GM21447 (cell line): ENCODE measurements at regions not wholly inside any gene's neighbourhood (a gene's known extent, or its start where the extent isn't known, plus 50 kb on each side); places are given as distances from the start of the nearest gene placed in this dataset.
"Not testable (repeated sequence)": the region's sequence is repeated elsewhere in the genome, so short reads cannot be mapped to it uniquely, and the experiment has no call there.

ENCODE experiments used
- ATAC-seq: cut with Tn5 transposase; IDR thresholded peaks from one replicate; pipeline ENCODE4 v1.9.1; 2021; ENCODE audit not compliant: unreplicated experiment

DNA sequence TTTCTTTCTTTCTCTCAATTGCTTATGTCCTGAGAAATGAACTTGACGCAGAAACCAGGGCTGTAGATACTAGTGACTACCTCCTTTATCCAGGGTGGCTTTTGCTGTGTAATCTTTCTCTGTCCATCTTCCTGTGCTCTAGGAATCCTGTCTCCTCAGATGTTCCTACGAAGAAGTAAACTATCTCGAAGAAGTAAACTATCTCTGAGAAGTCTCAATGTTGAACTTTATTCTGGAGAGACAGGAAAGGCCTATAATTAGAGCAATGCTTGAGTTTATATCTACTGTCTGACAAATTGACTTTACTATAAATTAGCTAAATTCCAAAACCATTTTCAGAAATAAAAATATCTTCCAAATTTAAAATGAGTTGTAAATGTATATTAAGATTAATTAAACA lies 541.5 kb upstream of the DPP6 start:
- no peak for ATAC-seq

DNA sequence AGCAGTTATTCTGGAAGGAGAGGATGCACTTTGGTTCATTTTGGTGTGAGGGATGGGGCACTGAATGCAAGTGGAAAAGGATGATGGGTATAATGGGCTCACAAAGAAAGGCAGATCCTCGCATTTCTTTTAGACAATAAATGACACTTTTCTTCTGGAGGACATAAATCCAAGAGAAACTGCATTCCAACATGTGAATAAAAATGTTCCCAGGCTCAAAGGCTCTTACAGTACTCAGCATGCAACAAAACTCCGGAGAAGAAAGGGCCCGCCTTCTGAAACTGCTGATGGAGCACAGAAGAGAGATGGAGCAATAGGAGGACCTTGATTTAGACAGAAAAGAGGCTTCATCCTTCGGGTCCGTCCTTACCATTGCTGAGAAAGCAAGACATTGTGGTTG lies 538.2 kb upstream of the DPP6 start:
- ATAC-seq: no peak

DNA sequence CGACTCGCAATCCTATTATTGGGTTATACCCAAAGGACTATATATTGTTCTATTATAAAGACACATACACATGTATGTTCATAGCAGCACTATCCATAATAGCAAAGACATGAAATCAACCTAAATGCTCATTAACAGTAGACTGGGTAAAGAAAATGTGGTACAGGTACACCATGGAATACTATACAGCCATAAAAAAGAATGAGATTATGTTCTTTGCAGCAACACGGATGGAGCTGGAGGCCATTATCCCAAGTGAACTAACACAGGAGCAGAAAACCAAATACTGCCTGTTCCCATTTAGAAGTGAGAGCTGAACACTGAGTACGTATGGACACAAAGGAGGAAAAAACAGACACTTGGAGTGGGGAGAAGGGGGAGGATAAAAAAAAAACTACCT lies 536.8 kb upstream of the DPP6 start:
- no peak for ATAC-seq

DNA sequence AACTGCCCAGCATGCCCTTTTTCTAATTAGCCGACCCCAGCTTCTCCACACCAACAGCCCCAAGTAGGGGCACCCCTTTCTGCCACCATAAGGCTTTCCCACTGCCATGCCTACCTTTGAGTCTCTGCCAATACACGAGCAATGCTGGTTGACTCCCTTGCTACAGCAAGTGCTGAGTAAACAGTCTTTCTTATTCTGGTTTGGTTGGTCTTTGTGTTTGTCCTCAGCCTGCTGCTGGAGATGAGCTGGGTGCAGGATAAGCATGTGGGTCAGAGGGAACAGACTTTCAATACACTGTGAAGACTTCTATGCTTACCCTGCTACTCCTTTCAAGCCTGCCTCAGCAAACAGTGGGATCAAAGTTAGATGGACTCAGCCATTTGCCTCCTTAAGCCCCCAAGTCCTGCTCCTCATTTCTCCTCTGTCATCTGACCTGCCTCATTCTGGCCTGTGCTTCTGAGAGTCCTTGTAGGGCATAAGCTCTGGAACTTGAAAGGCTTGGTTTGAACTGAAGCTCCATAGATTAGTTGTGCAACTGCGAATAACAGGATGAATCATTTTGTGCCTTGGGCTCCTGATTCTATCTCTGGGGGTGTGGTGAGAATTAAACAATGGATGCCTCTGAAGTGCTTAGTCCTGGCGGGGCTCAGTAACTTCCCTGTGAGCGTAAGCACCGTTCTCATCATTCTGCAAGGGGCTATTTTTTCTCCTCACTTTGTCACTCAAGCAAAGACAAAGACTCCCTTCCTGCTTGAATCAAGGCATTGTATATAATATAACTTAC lies 533.8 kb upstream of the DPP6 start:
- ATAC-seq: no peak

DNA sequence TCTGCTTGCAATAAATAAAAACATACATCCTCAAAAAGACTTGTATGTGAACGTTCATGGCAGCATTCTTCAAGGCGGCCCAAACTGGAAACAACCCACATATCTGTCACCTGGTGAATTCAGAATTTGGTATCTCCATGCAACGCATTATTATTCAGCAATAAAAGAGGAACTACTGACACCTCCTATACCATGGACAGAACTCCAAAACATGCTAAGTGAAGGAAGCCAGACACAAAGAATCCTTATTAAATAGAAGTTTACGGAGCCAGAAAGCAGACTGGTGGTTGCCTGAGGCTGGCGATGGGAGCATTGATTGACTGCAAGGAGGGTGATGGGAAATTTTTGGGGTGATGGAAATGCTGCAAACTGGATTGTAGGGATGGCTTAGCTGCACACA lies 530.8 kb upstream of the DPP6 start:
- no peak for ATAC-seq

DNA sequence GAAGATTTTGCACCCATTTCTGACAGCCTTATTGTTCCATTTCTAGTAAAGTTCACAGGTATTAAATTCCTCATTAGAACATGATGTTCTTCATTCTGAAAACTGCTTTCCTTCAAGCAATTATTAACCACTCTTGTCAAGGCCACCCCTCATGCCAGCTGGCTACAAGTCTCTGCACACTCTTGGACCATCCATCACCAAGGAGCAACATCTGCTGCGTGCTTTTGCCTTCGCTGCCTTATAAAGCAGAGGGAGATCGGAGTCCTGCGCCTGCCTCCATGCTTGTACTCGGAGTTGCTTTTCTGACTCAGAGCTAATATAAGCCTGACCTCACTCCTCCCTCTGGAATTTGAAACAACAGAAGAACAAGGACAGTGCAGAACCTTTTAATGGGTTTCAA lies 529.9 kb upstream of the DPP6 start:
- ATAC-seq: no peak

DNA sequence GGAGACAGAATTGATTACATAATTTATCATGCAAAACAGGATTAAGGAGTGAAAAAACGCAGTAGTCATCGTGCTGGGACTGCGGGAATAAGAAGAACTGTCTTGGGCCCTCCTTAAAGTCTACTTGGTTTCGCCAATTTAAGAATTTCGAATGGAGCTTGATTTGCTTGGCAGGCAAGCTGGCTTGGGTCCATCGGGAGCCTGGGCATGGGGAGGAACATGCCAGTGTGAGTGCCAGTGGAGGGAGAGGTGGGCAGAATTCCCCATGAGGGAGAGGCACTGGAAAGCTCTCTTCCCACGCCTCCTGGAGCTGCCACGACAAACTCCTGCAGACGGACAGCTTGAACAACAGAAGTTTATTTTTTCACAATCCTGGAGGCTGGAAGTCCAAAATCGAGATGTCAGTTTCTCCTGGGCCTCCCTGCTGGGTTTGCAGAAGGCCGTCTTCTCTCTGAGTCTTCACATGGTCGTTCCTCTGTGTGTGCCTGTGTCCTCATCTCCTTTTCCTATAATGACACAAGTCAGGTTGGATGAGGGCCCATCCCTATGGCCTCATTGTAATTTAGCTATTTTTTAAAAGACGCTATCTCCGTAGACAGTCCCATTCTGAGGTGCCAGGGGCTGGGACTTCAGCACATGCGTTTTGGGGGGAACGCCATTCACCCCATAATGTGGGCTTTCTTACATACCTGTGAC lies 528.7 kb upstream of the DPP6 start:
- no peak for ATAC-seq

DNA sequence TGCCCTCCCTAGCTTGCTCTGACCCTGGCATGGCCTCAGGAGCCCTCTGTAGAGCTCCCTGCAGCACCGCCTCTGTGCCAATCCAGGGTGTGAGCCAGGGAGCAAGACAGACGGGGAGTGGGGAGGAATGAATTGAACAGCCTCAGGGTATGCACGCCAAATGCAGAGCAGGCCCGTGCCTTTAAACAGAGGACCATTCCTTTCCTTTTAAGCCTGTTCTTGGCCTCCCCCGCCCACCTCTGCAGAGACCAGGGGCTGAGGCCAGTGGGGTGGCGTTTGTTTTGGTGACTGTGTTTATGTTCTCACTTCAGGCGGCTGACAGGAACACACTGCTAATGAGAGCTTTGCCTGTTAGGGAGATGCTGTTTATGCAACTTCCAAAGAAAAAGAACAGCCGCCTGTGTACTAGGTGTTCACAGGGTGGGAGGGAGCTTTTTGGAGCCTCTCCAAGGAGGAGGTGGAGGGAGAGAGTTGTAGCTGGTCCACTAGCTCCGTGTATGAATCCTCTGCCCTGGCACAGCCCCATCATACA lies 528.1 kb upstream of the DPP6 start:
- no peak for ATAC-seq

DNA sequence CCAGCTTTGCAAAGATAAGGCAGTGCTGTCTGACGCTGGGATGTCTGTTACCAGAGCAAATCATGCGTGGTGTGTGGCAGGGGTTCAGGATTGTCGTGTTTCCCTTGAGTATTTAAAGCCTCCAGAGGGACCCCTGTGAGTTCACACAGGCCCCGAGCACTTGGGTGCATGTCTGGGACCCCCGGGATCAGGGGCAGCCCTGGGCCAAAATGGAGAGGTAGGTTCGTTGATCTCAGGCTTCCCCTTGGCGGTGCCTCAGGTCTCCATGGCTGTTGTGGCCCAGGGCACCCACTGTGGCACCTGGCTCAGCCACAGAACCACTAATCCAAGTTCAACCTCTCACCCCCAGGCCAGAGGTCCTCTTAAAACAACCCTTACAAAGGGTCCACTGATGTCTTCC lies 523.1 kb upstream of the DPP6 start:
- no peak for ATAC-seq

DNA sequence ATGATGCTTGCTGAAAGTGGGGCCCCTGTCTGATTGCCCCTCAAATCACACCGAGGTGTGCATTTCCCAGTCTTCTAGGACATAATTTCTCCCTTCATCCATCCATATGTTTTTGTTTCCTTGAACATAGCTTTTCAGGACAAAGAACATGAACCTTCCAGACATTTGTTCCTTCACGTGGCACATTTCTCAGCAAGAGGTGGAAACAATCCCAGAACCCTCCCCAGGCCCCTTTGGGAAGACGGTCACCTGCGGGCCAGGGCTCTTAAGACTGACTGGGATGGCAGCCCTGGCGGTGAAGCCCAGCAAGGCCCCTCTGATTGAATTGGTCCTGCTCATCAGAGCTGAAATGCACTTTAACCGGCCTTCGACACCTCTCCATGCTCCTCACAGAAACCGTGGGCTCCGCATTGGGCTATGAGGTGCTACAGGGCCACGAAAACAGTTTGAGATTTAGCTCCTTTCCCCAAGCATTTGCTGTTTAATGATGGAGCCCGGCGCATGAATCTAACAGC lies 522.5 kb upstream of the DPP6 start:
- no peak for ATAC-seq

DNA sequence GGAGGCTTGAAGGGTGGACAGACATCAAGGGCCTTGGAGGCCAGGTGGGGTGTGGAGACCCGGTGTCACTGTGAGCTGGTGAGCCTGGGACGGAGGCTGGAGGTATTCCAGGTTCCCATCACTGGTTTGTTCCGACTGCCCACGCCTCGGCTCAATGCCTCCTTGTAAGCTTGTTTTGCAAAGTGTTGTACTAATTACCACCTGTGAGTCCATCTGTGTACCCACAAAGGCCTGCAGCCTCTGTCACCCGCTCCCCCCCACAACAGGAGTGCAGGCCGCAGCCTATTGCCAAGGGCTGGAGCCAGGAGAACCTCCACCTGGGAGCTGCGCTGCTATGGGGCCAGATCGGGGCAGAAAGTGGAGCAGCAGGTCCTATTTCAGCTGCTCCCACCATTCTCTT lies 521.8 kb upstream of the DPP6 start:
- no peak for ATAC-seq

DNA sequence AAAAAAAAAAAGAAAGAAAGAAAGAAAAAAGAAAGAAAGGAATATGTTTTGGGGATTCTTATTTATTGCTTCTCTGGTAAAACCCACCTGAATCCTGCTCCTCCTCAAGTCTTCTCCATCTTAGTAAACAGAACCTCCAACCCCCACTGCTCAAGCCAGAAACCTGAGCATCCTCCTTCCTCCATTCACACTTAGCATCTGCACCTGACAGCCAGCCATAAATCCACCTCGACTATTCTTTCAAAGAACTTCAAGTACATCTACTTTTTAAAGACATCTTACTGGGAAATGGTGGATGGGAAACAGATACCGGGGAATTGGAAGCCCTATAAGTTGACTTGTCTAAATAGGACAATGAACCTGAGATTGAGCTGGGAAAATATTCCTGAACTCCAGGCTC lies 519.9 kb upstream of the DPP6 start:
- no peak for ATAC-seq

DNA sequence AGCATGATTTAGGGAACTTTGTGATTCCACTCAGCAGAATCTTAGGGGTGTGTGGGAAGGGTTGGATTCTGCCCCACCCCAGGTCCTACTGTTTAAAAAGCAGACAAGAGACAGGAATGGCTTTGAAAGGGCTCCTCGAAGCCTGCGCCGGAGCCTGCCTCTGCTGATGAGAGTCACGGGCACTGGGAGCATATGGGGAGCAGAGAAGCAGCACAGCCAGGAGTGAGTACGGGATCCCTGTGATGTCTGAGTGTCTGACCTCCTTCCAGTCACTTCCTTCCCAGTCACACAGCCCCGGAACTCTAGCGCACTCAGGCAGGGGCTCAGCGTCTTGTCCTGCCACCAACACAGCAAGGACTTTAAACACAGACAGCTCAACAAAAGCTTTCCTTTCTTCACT lies 514.9 kb upstream of the DPP6 start:
- no peak for ATAC-seq

DNA sequence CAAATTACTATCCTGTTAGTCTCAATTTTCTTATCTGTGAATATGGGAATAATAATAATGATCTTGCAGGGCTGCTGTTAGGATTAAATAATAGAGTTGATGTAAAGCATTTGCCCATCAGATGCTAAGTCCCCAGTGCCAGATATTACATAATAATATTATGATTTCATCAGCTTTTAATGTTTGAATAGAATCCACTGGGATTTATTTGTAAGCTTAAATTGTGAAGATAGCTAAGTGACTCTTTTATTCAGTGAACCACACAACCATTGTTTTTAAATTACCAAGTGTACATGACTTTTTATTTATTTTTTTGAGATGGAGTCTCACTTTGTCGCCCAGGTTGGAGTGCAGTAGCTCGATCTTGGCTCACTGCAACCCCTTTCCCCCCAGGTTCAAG lies 510.3 kb upstream of the DPP6 start:
- ATAC-seq: no peak

DNA sequence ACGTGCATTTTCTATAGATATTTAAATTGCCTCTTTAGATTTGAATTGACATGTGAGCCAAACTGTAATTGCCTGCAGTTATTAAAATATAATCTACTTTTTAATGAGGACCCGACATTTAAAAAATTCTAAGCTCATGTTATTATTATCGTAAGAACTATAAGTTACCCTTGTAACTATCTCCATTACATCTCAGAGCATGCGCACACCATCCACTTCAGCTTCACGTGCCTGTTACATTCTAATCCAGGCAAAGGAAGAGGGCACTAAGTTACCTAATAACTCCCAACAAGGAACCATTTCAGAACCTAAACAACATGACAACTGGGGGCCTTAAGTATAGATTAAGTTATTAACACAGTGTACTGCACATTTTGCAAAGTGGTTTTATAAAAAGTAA lies 509.0 kb upstream of the DPP6 start:
- ATAC-seq: no peak

DNA sequence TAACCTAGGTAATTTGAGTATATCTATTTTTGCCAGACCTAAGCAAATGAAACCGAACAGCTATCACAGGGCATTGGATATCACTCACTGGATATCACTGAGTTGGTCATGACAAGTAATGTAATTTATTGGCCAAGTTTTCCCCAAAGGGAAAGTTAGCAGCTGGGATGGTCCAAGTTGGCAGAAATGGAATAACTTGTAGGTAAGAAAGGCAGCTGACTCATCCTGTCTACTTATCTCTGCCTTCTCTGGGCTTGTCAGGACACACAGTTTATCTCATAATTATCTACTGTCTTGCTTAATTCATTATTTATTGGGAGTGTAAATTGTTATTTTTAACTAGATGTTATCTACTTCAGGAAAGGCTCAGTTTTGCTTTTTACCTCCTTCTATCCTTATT lies 502.0 kb upstream of the DPP6 start:
- ATAC-seq: no peak

DNA sequence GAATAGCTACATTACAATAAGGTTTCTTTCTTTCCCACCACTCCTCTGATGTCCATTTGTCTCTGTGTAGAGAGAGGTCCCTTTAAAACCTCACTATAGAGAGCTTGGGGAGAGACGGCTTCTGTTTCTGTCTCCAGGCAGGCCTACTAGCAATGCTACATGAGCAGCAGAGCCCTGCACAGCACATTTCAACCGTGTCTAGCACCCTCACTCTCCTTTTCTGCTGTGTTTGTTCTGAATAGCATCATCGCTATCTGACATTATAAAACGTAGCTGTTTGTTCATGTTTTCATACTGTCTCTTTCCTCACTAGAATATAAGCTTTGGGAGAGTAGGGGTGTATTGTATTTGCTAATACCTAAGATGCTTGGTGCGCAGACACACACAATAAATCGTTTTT lies 487.8 kb upstream of the DPP6 start:
- no peak for ATAC-seq

DNA sequence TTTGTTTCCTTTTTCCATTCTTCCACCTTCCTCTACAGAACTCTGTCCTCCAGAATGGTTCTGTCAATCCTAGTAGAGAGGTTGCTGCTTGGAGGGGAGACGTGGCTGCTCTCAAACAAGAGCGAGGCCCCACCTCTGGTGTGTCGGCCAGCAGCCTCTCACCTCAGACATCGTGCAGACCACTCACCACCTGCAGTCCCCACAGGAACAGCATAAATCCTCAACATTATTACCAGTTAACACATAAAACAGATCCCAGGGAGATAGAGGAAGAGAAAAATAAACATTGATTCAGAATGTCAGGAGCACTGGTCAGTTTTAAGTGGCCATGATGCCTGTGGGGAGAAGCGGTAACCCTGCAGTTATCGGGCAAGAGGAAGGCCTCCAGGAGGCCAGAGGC lies 485.9 kb upstream of the DPP6 start:
- ATAC-seq: no peak

DNA sequence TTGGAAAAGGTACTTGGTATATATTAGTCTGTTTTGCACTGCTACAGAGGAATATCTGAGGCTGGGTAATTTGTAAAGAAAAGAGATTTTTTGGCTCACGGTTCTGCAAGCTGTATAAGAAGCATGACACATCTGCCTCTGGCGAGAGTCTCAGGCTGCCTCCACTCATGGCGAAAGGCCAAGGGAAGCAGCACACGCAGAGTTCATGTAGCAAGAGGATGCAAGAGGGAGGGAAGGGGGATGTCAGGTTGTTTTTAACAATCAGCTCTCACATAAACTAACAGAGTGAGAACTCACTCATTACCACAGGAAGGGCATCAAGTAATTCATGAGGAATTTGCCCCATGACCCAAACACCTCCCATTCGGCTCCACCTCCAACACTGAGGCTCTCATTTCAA lies 484.8 kb upstream of the DPP6 start:
- no peak for ATAC-seq

DNA sequence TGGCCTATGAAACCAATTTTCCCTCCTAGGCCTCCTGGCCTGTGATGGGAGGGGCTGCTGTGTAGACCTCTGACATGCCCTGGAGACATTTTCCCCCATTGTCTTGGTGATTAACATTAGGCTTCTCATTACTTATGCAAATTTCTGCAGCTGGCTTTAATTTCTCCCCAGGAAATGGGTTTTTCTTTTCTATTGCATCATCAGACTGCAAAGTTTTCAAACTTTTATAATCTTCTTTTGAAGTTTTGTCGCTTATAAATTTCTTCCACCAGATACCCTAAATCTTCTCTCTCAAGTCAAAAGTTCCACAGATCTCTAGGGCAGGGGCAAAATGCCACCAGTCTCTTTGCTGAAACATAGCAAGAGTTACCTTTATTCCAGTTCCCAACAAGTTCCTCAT lies 482.7 kb upstream of the DPP6 start:
- not testable (repeated sequence) for ATAC-seq

DNA sequence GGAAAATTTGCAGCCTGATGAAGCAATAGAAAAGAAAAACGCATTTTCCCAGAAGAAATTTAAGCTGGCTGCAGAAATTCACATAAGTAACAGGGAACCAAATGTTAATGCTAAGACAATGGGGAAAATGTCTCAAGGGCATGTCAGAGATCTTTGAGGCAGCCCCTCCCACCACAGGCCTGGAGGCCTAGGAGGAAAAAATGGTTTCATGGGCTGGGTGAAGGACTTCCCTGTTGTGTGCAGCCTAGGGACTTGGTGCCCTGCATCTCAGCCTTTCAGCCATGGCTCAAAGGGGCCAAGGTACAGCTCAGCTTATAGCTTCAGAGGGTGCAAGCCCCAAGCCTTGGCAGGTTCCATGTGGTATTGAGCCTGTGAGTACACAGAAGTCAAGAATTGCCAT lies 476.1 kb upstream of the DPP6 start:
- no peak for ATAC-seq

DNA sequence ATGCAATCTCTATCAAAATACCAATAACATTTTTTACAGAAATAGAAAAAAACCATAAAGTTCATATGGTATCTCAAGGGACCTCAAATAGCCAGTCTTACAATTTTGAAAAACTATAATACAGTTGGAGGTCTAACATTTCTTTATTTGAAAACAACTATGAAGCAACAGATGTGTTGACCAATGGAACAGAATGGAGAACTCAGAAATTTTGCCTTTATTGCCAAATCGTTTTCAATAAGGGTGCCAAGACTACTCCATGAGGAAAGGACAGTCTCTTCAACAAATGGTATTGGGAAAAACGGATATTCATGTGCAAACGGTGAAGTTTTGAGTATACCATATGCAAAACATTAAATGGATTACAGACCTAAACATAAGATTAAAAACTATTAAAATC lies 470.8 kb upstream of the DPP6 start:
- no peak for ATAC-seq
